Fibroblast of gingiva (primary cell): ENCODE measurements at regions not wholly inside any gene's neighbourhood (a gene's known extent, or its start where the extent isn't known, plus 50 kb on each side); places are given as distances from the start of the nearest gene placed in this dataset.

Experiments used
- DNase-seq: peaks from one replicate; pipeline ENCODE4 v3.0.0-alpha.2; 2011; ENCODE audit warnings: low read depth

GRCh38 chr12:89954259-89954658, 245.6 kb upstream of the ATP2B1 start:
- DNase-seq, result no peak

DNA sequence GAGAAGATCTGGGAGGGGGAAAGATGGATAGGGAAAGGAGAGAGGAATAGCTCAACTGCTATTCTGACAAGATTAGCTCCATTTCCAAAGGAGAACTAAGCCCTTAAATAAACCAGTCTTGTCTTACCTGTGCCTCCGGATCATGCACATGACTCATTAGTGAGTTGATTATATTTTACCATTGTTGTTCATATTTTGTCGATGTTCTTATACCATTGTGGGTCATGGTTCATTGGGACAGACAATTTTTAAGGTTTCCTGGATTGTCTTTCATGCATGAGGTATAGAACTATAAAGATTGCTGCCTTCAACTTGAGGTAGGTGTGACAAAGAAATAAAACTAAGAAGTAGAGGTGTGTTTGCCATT, 243.0 kb upstream of the ATP2B1 start:
- no peak for DNase-seq

- DNase-seq, result peak; percentile 65
Observed at GRCh38 chr12:89951050-89951693, 242.5 kb upstream of the ATP2B1 start.

DNA sequence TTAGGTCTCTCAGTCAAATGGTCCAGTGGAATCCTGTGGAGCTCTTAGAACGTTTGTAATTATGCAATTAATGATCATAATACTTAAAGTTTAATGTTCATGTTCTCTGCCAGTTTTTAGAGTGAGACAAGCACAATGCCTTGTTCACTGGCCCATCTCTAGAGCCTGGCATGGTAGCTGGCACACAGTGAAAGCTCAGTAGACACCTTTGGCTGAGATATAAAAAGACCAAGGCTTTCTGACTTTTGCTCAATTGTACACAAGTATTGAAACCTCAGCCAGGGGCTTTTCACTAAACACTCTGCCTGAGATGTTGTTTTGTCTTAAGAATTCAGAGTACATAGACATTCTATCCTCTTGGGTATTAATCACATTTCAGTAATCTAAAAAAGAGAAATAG, 241.8 kb upstream of the ATP2B1 start:
- no peak for DNase-seq

DNA sequence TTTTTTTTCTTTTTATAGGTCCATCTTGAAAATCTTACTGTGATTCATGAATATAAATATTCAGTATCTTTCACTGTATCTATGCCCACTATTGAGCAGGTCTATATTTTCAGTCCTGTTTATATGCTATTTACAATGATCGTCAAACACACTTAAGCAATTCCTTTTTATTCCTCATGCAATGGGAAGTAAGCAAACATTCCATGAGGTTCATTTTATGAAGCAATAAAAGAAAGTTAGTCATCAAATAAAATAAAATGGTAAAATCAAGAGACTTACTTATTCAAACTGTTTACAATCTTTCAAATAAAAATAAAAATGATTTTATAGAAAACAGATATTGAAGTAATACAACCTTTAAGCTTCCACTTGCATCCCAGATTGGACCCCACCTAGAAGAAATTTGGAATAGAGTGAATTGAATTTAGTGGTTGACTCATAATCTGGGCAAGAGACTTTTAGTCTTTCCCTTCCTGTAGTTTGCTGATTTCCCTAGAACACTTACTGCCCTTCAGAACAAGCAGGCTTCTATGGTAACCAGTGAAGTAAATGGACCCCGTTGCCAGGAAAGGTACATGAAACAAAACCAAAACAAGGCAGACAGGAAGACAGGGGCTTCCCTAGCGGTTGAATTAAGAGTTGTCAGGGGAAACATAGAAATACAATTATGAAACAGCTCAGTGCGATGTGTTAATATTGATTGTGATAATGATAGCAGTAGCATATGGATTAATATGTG, 241.0 kb upstream of the ATP2B1 start:
- peak; percentile 77 for DNase-seq

DNA sequence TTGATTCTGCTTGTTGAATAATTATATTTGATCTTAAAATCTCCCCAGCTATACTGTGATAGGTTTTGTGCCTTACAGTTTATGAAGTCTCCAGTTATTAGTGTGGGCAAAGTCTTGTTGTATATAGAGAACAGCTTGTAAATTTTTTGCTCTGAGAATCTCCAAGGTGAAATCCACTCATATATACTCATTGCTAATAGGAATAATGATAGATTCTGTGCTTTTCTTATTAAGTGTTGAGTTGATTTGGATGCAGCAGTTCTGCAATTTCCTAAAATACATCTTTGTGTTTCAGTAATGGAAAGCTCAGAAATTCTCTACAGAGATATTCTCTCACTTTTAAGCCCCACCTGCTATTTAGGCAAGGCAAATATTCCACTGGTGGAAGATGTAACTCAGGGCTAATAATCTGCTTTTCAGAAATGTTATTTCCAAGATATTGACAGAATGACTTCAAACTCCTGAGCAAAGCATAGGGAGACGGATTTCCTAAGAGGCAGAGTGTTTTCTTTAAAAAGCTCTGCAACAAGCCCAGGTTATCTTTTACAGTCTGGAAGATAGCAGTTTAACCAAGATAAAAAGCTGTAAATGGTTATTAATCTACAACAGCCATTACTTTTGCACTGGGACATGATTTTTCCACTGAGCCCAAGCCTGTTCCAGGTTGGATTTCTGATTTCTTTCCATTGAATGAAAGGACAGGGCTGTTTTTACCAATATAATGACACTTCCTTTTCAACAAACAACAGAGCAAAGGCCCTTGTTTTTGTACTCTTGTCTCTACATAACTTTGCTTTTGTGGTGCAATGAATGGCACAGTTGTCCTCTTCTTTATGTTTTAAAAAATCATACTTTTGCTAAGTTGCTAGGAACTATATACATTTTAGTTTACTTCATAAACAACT, 239.9 kb upstream of the ATP2B1 start:
- no peak for DNase-seq

- DNase-seq, result peak; percentile 81
Observed at GRCh38 chr12:89947437-89948270, 239.0 kb upstream of the ATP2B1 start.

GRCh38 chr12:89946518-89947135, 238.0 kb upstream of the ATP2B1 start:
- DNase-seq, result no peak

DNA sequence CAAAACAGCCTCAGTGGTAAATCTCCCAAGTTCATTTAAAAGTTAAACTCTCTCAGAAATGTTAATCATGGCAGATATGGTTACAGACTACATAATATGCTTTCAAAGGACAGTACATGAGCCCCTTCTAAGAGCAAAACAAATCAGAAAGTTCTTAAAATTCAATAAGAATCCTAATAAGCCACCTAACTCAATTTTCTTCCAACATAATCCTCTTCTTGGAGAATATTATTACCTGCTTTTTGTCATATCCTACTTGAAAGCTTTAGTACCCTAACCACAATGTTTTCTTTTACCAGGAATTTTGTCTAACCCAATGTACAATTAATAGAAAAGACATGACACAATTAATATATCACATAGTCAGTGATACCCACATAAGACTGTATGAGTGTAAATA, 236.5 kb upstream of the ATP2B1 start:
- DNase-seq, result no peak

GRCh38 chr12:89943463-89943862, 234.8 kb upstream of the ATP2B1 start:
- DNase-seq, result peak; percentile 6

GRCh38 chr12:89941436-89941835, 232.8 kb upstream of the ATP2B1 start:
- no peak for DNase-seq

DNA sequence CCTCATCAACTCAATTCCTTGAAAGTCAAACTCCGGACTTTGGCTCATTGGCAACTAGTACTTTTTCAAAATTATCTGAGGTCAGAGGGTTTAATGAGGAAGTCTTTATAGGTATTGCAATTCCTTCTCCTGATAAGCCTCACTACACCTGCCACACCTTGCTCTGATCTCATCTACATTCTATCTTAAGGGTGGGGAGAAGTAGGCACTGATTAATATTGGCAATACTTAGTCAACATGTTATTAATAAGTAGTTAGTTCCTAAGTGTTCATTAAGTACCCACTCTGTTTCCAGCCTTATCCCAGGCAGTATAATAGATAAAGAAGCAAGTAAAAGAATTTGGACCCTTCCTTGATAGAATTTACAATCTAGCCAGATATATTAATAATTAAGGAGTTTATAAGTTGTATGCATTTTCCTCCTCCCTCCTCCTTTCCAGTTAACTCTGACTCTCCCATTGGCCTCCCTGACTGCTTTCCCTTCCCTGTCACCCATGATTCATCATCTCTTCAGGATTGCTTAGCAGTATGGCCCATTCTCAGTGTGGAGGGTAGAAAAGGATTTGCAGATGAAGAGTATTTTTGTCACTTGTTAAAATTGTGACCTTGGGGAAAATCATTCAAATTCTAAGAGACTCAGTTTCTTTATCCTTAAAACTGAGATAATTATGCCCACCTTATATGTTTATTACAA, 231.0 kb upstream of the ATP2B1 start:
- DNase-seq, result no peak

- DNase-seq, result no peak
Observed at GRCh38 chr12:89936631-89937030, 228.0 kb upstream of the ATP2B1 start.

DNA sequence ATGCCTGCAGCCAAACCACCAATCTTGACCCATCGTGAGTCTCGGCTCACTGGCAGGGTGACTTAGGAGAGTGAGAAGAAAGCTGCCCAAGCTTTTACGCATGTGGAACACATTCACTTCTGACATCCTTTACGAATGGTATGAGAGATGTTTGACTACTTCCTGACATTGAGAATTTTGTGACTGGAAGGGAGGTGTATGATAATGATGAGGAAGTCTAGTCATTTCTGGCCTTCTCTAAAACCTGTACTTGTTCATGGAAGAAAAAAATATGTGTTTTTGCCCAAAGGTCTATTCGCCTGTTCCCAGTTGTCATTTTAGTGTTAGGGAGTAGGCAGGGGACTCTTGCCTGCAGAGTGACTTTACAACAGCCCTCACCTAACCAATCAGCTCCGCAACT, 227.2 kb upstream of the ATP2B1 start:
- no peak for DNase-seq

DNA sequence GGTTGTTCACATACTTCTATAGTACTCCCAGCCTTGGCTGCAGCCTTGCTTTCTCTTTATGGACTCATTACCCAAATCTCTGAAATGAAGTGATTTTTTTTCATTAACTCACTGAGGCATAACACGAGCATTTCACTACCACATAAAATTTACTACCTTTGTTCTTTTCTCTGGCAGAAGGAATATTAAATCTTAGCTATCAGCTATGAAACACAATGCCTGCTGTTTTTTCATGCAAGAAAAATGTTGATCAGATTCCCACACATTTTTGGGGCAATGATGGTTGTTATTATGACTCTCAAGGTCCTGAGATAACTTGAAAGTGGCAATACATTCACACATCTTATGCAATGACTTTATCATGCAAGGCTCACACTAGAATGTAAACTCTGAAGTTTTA, 225.3 kb upstream of the ATP2B1 start:
- DNase-seq, result no peak

- no peak for DNase-seq
Observed at GRCh38 chr12:89932954-89933353, 224.3 kb upstream of the ATP2B1 start.

GRCh38 chr12:89928467-89928866, 219.8 kb upstream of the ATP2B1 start:
- no peak for DNase-seq

DNA sequence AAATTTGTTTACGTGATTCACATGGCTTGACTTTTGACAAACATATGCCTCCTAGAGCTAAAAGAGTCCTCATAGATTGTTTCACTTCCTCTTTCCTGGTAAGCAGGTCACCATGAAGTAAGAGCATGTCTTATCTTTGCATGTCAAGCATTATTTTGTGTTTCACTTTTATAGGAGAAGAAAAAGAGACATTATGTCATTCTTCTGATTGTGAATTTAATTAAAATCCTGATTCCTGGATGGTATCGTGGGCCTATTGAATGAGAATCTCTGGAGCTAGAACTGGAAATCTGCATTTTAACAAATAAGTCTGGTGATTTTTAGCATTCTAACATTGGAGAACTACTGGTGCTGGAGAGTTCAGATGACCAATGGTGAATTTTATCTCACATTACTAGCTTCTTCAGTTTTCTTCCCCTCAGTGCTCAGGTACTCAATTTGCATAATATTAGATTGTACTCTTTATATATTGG, 218.6 kb upstream of the ATP2B1 start:
- no peak for DNase-seq

DNA sequence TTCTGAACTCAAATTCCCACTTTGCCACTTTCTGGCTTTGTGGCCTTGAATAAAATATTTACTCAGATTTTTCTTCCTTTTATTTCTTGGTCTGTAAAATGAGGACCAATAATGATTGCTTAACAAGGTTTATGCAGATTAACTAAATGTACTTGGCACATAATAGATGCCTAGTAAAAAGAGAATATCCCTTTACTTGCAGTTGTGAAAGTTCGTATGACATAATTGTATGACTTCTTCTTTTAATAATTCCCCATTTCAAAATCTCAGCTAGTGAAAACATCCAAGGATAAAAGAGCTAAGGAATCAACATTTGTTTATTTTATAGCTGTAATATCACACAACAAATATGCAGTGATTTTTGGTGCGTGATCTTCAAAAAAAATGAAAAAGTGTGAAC, 215.6 kb upstream of the ATP2B1 start:
- peak; percentile 42 for DNase-seq

- peak; percentile 9 for DNase-seq
Observed at GRCh38 chr12:89923091-89923490, 214.5 kb upstream of the ATP2B1 start.

DNA sequence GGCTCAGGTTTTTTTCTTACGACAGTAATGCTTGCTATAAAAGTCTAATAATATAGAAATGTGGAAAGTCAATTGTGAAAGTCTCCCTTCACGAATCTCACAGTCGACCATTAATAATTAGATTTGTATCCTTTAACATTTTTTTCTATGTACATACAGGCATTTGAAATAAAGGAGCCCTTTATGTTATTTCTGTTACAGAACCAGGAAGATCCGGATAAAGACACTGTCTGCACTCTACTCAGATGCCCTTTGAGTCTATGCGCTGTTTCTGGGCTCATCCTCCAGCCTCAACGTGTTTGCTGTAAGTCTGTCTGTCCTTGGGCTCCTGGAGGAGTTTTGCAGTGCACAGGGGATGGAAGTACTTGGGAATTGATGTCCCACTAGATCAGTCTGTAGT, 212.2 kb upstream of the ATP2B1 start:
- no peak for DNase-seq
